Activated T-helper 1 cell treated with Interleukin-2 at 50 U/mL for 16 hours (primary cell): ENCODE measurements at regions not wholly inside any gene's neighbourhood (a gene's known extent, or its start where the extent isn't known, plus 50 kb on each side); places are given as distances from the start of the nearest gene placed in this dataset.
"Not testable (repeated sequence)": the region's sequence is repeated elsewhere in the genome, so short reads cannot be mapped to it uniquely, and the experiment has no call there.

Experiments used
- DNase-seq: peaks from one replicate; pipeline ENCODE4 v3.0.0-alpha.2; 2020; ENCODE audit warnings: low read depth

GRCh38 chrX:26871967-26872366 is 591.2 kb downstream of the PPP4R3C start:
- no peak for DNase-seq

GRCh38 chrX:26851981-26852380 is 611.2 kb downstream of the PPP4R3C start:
- no peak for DNase-seq

- DNase-seq = no peak
These were observed 614.6 kb downstream of the PPP4R3C start for GRCh38 chrX:26848511-26848910.

- no peak for DNase-seq
These were observed 618.1 kb downstream of the PPP4R3C start for GRCh38 chrX:26845056-26845455.

GRCh38 chrX:26822448-26822847 is 606.5 kb downstream of the MAGEB5 start:
- no peak for DNase-seq

- DNase-seq = no peak
These were observed 573.8 kb downstream of the MAGEB5 start for GRCh38 chrX:26789751-26790150.

- no peak for DNase-seq
These were observed 572.5 kb downstream of the MAGEB5 start for GRCh38 chrX:26788402-26788998.

- DNase-seq = no peak
These were observed 567.7 kb downstream of the MAGEB5 start for GRCh38 chrX:26783512-26784225.

- DNase-seq = no peak
These were observed 562.4 kb downstream of the MAGEB5 start for GRCh38 chrX:26778320-26778888.

- no peak for DNase-seq
These were observed 546.3 kb downstream of the MAGEB5 start for GRCh38 chrX:26762253-26762652.

GRCh38 chrX:26755760-26756159 is 539.8 kb downstream of the MAGEB5 start:
- not testable (repeated sequence) for DNase-seq

- no peak for DNase-seq
These were observed 531.9 kb downstream of the MAGEB5 start for GRCh38 chrX:26747877-26748276.

- no peak for DNase-seq
These were observed 506.9 kb downstream of the MAGEB5 start for GRCh38 chrX:26722666-26723428.

- no peak for DNase-seq
These were observed 456.6 kb downstream of the MAGEB5 start for GRCh38 chrX:26672571-26672970.

GRCh38 chrX:26670521-26670920 is 454.6 kb downstream of the MAGEB5 start:
- no peak for DNase-seq

- no peak for DNase-seq
These were observed 448.9 kb downstream of the MAGEB5 start for GRCh38 chrX:26664919-26665318.

- DNase-seq = no peak
These were observed 437.1 kb downstream of the MAGEB5 start for GRCh38 chrX:26653050-26653449.

- DNase-seq = no peak
These were observed 435.8 kb downstream of the MAGEB5 start for GRCh38 chrX:26651755-26652154.

GRCh38 chrX:26649534-26649933 is 433.6 kb downstream of the MAGEB5 start:
- no peak for DNase-seq

- DNase-seq = no peak
These were observed 415.4 kb downstream of the MAGEB5 start for GRCh38 chrX:26631385-26631784.

- DNase-seq = no peak
These were observed 398.0 kb downstream of the MAGEB5 start for GRCh38 chrX:26613956-26614355.

GRCh38 chrX:26606971-26607370 is 391.0 kb downstream of the MAGEB5 start:
- DNase-seq = no peak

GRCh38 chrX:26597981-26598380 is 382.0 kb downstream of the MAGEB5 start:
- DNase-seq = no peak
